Activated naive CD4-positive, alpha-beta T cell treated with anti-CD3 and anti-CD28 coated beads for 36 hours (primary cell): ENCODE measurements at regions not wholly inside any gene's neighbourhood (a gene's known extent, or its start where the extent isn't known, plus 50 kb on each side); places are given as distances from the start of the nearest gene placed in this dataset.

Source experiments
- CTCF ChIA-PET: fragments of 350-600 bp; sonication (Branson Sonifier 250); formaldehyde crosslinking; loops from one replicate; lab custom pipeline; 2021; ENCODE audit warnings: antibody characterized with exemption; lab: Charles Lee
- DNase-seq: peaks from one replicate; pipeline ENCODE4 v3.0.0-alpha.2; 2020
- H3K27ac Mint-ChIP-seq: one replicate; pipeline ENCODE4 v1.8.0; 2021; ENCODE audit warnings: mild to moderate bottlenecking, mixed read lengths
- H3K27me3 Mint-ChIP-seq: one replicate; pipeline ENCODE4 v1.8.0; 2021; ENCODE audit warnings: low read depth, mixed read lengths
- H3K36me3 Mint-ChIP-seq: one replicate; pipeline ENCODE4 v1.8.0; 2021; ENCODE audit warnings: low read depth, mixed read lengths
- H3K4me1 Mint-ChIP-seq: one replicate; pipeline ENCODE4 v1.8.0; 2021; ENCODE audit warnings: low read depth, mixed read lengths
- H3K4me3 Mint-ChIP-seq: one replicate; pipeline ENCODE4 v1.8.0; 2021; ENCODE audit warnings: mild to moderate bottlenecking, moderate library complexity, mixed read lengths
- H3K9me3 Mint-ChIP-seq: one replicate; pipeline ENCODE4 v1.8.0; 2021; ENCODE audit warnings: mixed read lengths
- intact Hi-C: fragments of 100-400 bp; cut with micrococcal nuclease; formaldehyde crosslinking; loops from one replicate; pipeline ENCODE4 v1.15.1; 2023

- no peak overlapping the region for H3K27ac Mint-ChIP-seq
- no peaks in the 10 kb centered on the region for H3K4me1 Mint-ChIP-seq
- peaks cover 2% of the 10 kb centered on the region for H3K27me3 Mint-ChIP-seq
- peaks cover 1% of the 10 kb centered on the region for H3K9me3 Mint-ChIP-seq
- H3K36me3 Mint-ChIP-seq: no peaks in the 10 kb centered on the region
- CTCF ChIA-PET: no interaction called here
- intact Hi-C loops: no loop called here
- H3K4me3 Mint-ChIP-seq: no peak overlapping the region
- no peak for DNase-seq
Measured at GRCh38 chr20:6209093-6209492, 86.3 kb upstream of the FERMT1 start.

GRCh38 chr20:6200092-6200491 is 77.3 kb upstream of the FERMT1 start:
- H3K36me3 Mint-ChIP-seq: no peaks in the 10 kb centered on the region
- H3K9me3 Mint-ChIP-seq: no peaks in the 10 kb centered on the region
- no peak overlapping the region for H3K27ac Mint-ChIP-seq
- no peak overlapping the region for H3K4me3 Mint-ChIP-seq
- intact Hi-C loops: no loop called here
- CTCF ChIA-PET: no interaction called here
- H3K4me1 Mint-ChIP-seq: no peaks in the 10 kb centered on the region
- H3K27me3 Mint-ChIP-seq: peaks cover 2% of the 10 kb centered on the region
- no peak for DNase-seq

GRCh38 chr20:6185268-6185667 is 62.4 kb upstream of the FERMT1 start:
- Mint-ChIP-seq H3K27me3 (peaks cover 16% of the 10 kb centered on the region), H3K27ac (no peak overlapping the region), H3K36me3 (no peaks in the 10 kb centered on the region), H3K4me3 (no peak overlapping the region), H3K9me3 (no peaks in the 10 kb centered on the region), H3K4me1 (no peaks in the 10 kb centered on the region)
- intact Hi-C loops: no loop called here
- DNase-seq: no peak
- CTCF ChIA-PET: interaction anchor here (0.6 kb wide), 1 partner anchor 959 kb away, joined by 9 read pairs; no protein-coding TSS in a partner anchor

DNA sequence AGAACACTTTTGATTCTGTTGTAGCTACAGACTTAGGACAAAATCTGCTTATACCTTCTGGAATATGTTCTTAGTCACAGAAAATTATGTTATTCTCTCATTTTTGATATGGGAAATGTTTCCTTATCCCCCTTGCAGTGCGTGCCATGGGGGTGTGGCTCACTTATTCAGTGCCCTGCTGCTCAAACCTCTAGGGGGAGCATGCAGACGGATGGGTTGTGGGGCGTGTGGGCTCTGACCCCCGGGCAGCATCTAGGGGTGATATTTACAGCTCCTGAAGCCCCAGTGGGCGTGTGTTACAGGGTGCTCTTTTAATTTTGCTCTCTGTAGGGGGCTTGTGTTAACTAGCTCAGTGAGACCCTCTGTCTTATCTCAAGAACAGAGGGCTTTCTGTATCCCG is 61.3 kb upstream of the FERMT1 start:
- no peak for DNase-seq
- Mint-ChIP-seq H3K27me3 (peaks cover 16% of the 10 kb centered on the region), H3K9me3 (no peaks in the 10 kb centered on the region), H3K4me3 (no peak overlapping the region), H3K36me3 (no peaks in the 10 kb centered on the region), H3K27ac (no peak overlapping the region), H3K4me1 (no peaks in the 10 kb centered on the region)
- intact Hi-C loops: no loop called here
- CTCF ChIA-PET: no interaction called here

GRCh38 chr20:6180531-6180930 is 57.7 kb upstream of the FERMT1 start:
- DNase-seq: no peak
- no peaks in the 10 kb centered on the region for H3K36me3 Mint-ChIP-seq
- CTCF ChIA-PET: no interaction called here

GRCh38 chr20:6178537-6178936 is 55.7 kb upstream of the FERMT1 start:
- intact Hi-C loops: no loop called here
- Mint-ChIP-seq H3K27ac (no peak overlapping the region), H3K9me3 (no peaks in the 10 kb centered on the region), H3K36me3 (no peaks in the 10 kb centered on the region), H3K4me1 (no peaks in the 10 kb centered on the region), H3K27me3 (peaks cover 11% of the 10 kb centered on the region), H3K4me3 (no peak overlapping the region)
- DNase-seq: no peak
- CTCF ChIA-PET: interaction anchor here (0.7 kb wide), 1 partner anchor 299 kb away, joined by 3 read pairs; no protein-coding TSS in a partner anchor

More at GRCh38 chr20:6180531-6180930, 57.7 kb upstream of the FERMT1 start:
- Mint-ChIP-seq H3K9me3 (no peaks in the 10 kb centered on the region), H3K4me1 (no peaks in the 10 kb centered on the region), H3K27me3 (peaks cover 13% of the 10 kb centered on the region), H3K4me3 (no peak overlapping the region), H3K27ac (no peak overlapping the region)
- intact Hi-C loops: no loop called here

GRCh38 chr20:6173481-6173880 is 50.7 kb upstream of the FERMT1 start:
- H3K36me3 Mint-ChIP-seq: no peaks in the 10 kb centered on the region
- H3K27ac Mint-ChIP-seq: no peak overlapping the region
- no peaks in the 10 kb centered on the region for H3K4me1 Mint-ChIP-seq
- peaks cover 5% of the 10 kb centered on the region for H3K9me3 Mint-ChIP-seq
- H3K27me3 Mint-ChIP-seq: peaks cover 9% of the 10 kb centered on the region
- intact Hi-C loops: no loop called here
- CTCF ChIA-PET: no interaction called here
- no peak overlapping the region for H3K4me3 Mint-ChIP-seq
- no peak for DNase-seq
